SU-DHL-6 (cell line): ENCODE measurements at regions not wholly inside any gene's neighbourhood (a gene's known extent, or its start where the extent isn't known, plus 50 kb on each side); places are given as distances from the start of the nearest gene placed in this dataset.

Experiments
- H2AFZ ChIP-seq: fragments of 200-600 bp; sonication (generic); 2 replicates; pipeline ENCODE4 v1.6.1; 2014; ENCODE audit warnings: low read depth, mild to moderate bottlenecking, moderate library complexity, mixed read lengths, antibody characterized with exemption, low read length; ENCODE audit not compliant: severe bottlenecking
- H3F3A ChIP-seq: fragments of 200-600 bp; shearing (Covaris generic); 2 replicates; pipeline ENCODE4 v1.6.0; 2016; ENCODE audit warnings: antibody characterized with exemption, mild to moderate bottlenecking; ENCODE audit not compliant: insufficient read depth
- H3K27ac ChIP-seq: fragments of 200-600 bp; sonication (generic); 2 replicates; pipeline ENCODE4 v1.5.1; 2016; ENCODE audit warnings: low read depth, mild to moderate bottlenecking, low read length, moderate library complexity, mixed read lengths
- H3K27me3 ChIP-seq: fragments of 200-600 bp; sonication (generic), shearing (Covaris generic); 2 replicates; pipeline ENCODE4 v1.6.0; 2014; ENCODE audit warnings: mild to moderate bottlenecking, low read length
- H3K36me3 ChIP-seq: fragments of 200-600 bp; sonication (generic); 2 replicates; pipeline ENCODE4 v1.6.1; 2014; ENCODE audit warnings: mild to moderate bottlenecking, low read length, mixed read lengths
- H3K4me2 ChIP-seq: fragments of 300-600, 200-600 bp; shearing (Covaris generic), sonication (generic); 2 replicates; pipeline ENCODE4 v1.6.0; 2014; ENCODE audit warnings: low read length, low read depth, mild to moderate bottlenecking; ENCODE audit not compliant: poor library complexity, severe bottlenecking
- H3K4me3 ChIP-seq: fragments of 200-600 bp; sonication (generic); 2 replicates; pipeline ENCODE4 v1.5.1; 2014; ENCODE audit warnings: antibody characterized with exemption, low read length, mild to moderate bottlenecking, mixed read lengths; ENCODE audit not compliant: insufficient read depth, poor library complexity, severe bottlenecking
- H3K79me2 ChIP-seq: fragments of 200-600 bp; sonication (generic); 2 replicates; pipeline ENCODE4 v1.6.1; 2014; ENCODE audit warnings: mild to moderate bottlenecking, low read length, moderate library complexity; ENCODE audit not compliant: insufficient read depth
- H3K9ac ChIP-seq: fragments of 200-600 bp; sonication (generic); 2 replicates; pipeline ENCODE4 v1.7.0; 2014; ENCODE audit warnings: mild to moderate bottlenecking, low read length
- H3K9me2 ChIP-seq: fragments of 200-600 bp; sonication (generic); replicated peaks from 2 replicates; pipeline ENCODE4 v1.6.1; 2014; ENCODE audit warnings: low read length; ENCODE audit not compliant: insufficient read depth
- H3K9me3 ChIP-seq: fragments of 200-600 bp; sonication (generic); 2 replicates; pipeline ENCODE4 v1.6.1; 2014; ENCODE audit warnings: low read length, mixed read lengths; ENCODE audit not compliant: insufficient read depth
- H4K20me1 ChIP-seq: fragments of 200-600 bp; sonication (generic); 2 replicates; pipeline ENCODE4 v1.6.1; 2014; ENCODE audit warnings: low read depth, mild to moderate bottlenecking, antibody characterized with exemption, low read length, moderate library complexity, mixed read lengths
- CTCF ChIP-seq: fragments of 200-600 bp; sonication (generic); IDR thresholded peaks from one replicate; pipeline ENCODE4 v1.5.1; 2017; ENCODE audit warnings: antibody characterized with exemption, mild to moderate bottlenecking, low read length, moderate library complexity; ENCODE audit not compliant: insufficient read depth, poor library complexity, severe bottlenecking
- EZH2phosphoT487 ChIP-seq: fragments of 200-600 bp; sonication (generic), shearing (Covaris generic); conservative IDR thresholded peaks from 2 replicates; pipeline ENCODE4 v1.6.1; 2018; ENCODE audit warnings: mild to moderate bottlenecking, antibody characterized with exemption, low read length, moderate library complexity, mixed read lengths

GRCh38 chr10:44209811-44210210 is 175.1 kb downstream of the CXCL12 start:
- H3K27ac ChIP-seq = no peak overlapping the region

GRCh38 chr10:44207160-44207559 is 177.7 kb downstream of the CXCL12 start:
- Histone ChIP-seq H3K36me3 (no peaks in the 10 kb centered on the region), H2AFZ (no peak overlapping the region), H3K79me2 (no peaks in the 10 kb centered on the region), H3K9me3 (no peaks in the 10 kb centered on the region), H3K27ac (no peak overlapping the region), H3K9ac (no peak overlapping the region), H3F3A (no peaks in the 10 kb centered on the region), H3K9me2 (no peaks in the 10 kb centered on the region), H3K4me2 (no peak overlapping the region), H3K27me3 (no peaks in the 10 kb centered on the region), H3K4me3 (no peak overlapping the region), H4K20me1 (no peaks in the 10 kb centered on the region)
- TF ChIP-seq CTCF (no peak), EZH2phosphoT487 (no peak)

More at GRCh38 chr10:44209811-44210210, 175.1 kb downstream of the CXCL12 start:
- H3K4me2 ChIP-seq = no peak overlapping the region
- no peaks in the 10 kb centered on the region for H3K27me3 ChIP-seq
- H3K9ac ChIP-seq = no peak overlapping the region
- H3K36me3 ChIP-seq = no peaks in the 10 kb centered on the region
- TF ChIP-seq CTCF (no peak), EZH2phosphoT487 (no peak)
- H3F3A ChIP-seq = no peaks in the 10 kb centered on the region
- no peaks in the 10 kb centered on the region for H3K9me3 ChIP-seq
- H3K79me2 ChIP-seq = no peaks in the 10 kb centered on the region
- no peaks in the 10 kb centered on the region for H4K20me1 ChIP-seq
- no peak overlapping the region for H2AFZ ChIP-seq
- no peak overlapping the region for H3K4me3 ChIP-seq
- H3K9me2 ChIP-seq = no peaks in the 10 kb centered on the region

GRCh38 chr10:44206127-44206818 is 178.6 kb downstream of the CXCL12 start:
- H3K27ac ChIP-seq = no peak overlapping the region
- no peak overlapping the region for H3K4me3 ChIP-seq
- H3F3A ChIP-seq = no peaks in the 10 kb centered on the region
- no peak overlapping the region for H3K4me2 ChIP-seq
- H3K9me3 ChIP-seq = no peaks in the 10 kb centered on the region
- H3K9me2 ChIP-seq = no peaks in the 10 kb centered on the region
- TF ChIP-seq CTCF = no peak
- TF ChIP-seq EZH2phosphoT487 = no peak
- H3K36me3 ChIP-seq = no peaks in the 10 kb centered on the region
- H3K27me3 ChIP-seq = no peaks in the 10 kb centered on the region
- no peak overlapping the region for H2AFZ ChIP-seq
- H3K9ac ChIP-seq = no peak overlapping the region
- no peaks in the 10 kb centered on the region for H4K20me1 ChIP-seq
- no peaks in the 10 kb centered on the region for H3K79me2 ChIP-seq
